Prostate gland (tissue), 2 donors: ENCODE measurements at regions not wholly inside any gene's neighbourhood (a gene's known extent, or its start where the extent isn't known, plus 50 kb on each side); places are given as distances from the start of the nearest gene placed in this dataset.

ENCODE experiments used
- DNase-seq: peaks from one replicate; pipeline ENCODE4 v3.0.0-alpha.2; 2019; ENCODE audit warnings: low spot score
- H3K27ac ChIP-seq, 2 donors: fragments of 200-600 bp; sonication (generic); 2 replicates each; pipeline ENCODE4 v1.5.1; 2017 to 2019
- H3K27me3 ChIP-seq: fragments of 200-600 bp; sonication (generic); replicated peaks from 2 replicates; pipeline ENCODE4 v1.5.1; 2019; ENCODE audit not compliant: insufficient read depth
- H3K36me3 ChIP-seq, 2 donors: fragments of 200-600 bp; sonication (generic); 1 replicate in 1 of 2; 2 replicates in 1 of 2; pipeline versions ENCODE4 v1.5.1 to v1.8.1; 2017 to 2019
- H3K4me1 ChIP-seq: fragments of 200-600 bp; sonication (generic); replicated peaks from 2 replicates; pipeline ENCODE4 v1.5.1; 2019
- H3K4me3 ChIP-seq, 2 donors: fragments of 200-600 bp; sonication (generic); 2 replicates each; pipeline ENCODE4 v1.5.1; 2017 to 2019
- H3K9me3 ChIP-seq: fragments of 200-600 bp; sonication (generic); 2 replicates; pipeline ENCODE4 v1.5.1; 2017
- POLR2A ChIP-seq: fragments of 450-650 bp; IDR thresholded peaks from one replicate; pipeline ENCODE4 v1.6.1; 2016; ENCODE audit warnings: antibody characterized with exemption, mild to moderate bottlenecking
- POLR2AphosphoS5 ChIP-seq: sonication (generic); formaldehyde crosslinking; IDR thresholded peaks from one replicate; pipeline ENCODE4 v1.6.1; 2017; ENCODE audit warnings: antibody characterized with exemption
- WGBS: methylation state at CpG from one replicate; pipeline ENCODE4 v1.1.5; 2018; 5-methylcytosine and 5-hydroxymethylcytosine counted together
- intact Hi-C: fragments of 100-400 bp; cut with DNase I; formaldehyde crosslinking; loops from one replicate; pipeline ENCODE4 v1.14.2; 2022
- TF ChIP-seq, protein P1 (sequence below), 4 experiments: fragments of 200-600 bp in 2 of 4; fragments of 450-650 bp in 2 of 4; sonication (generic) in 2 of 4; IDR thresholded peaks; 1 replicate in 3 of 4; 2 replicates in 1 of 4; pipeline ENCODE4 v1.5.1; 2016 to 2019; ENCODE audit warnings: antibody characterized with exemption in 4 of 4, mild to moderate bottlenecking in 2 of 4, moderate library complexity in 2 of 4

- TF ChIP-seq POLR2AphosphoS5 = no peak
- TF ChIP-seq, protein P1, sequence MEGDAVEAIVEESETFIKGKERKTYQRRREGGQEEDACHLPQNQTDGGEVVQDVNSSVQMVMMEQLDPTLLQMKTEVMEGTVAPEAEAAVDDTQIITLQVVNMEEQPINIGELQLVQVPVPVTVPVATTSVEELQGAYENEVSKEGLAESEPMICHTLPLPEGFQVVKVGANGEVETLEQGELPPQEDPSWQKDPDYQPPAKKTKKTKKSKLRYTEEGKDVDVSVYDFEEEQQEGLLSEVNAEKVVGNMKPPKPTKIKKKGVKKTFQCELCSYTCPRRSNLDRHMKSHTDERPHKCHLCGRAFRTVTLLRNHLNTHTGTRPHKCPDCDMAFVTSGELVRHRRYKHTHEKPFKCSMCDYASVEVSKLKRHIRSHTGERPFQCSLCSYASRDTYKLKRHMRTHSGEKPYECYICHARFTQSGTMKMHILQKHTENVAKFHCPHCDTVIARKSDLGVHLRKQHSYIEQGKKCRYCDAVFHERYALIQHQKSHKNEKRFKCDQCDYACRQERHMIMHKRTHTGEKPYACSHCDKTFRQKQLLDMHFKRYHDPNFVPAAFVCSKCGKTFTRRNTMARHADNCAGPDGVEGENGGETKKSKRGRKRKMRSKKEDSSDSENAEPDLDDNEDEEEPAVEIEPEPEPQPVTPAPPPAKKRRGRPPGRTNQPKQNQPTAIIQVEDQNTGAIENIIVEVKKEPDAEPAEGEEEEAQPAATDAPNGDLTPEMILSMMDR (IDR thresholded peaks at IDR 0.05) = no peak
- no peak for TF ChIP-seq POLR2A
- intact Hi-C loops = no loop called here
- no peaks in the 10 kb centered on the region for H3K4me1 ChIP-seq
- no peak overlapping the region for H3K4me3 ChIP-seq
- no peak overlapping the region for H3K27ac ChIP-seq
- no peaks in the 10 kb centered on the region for H3K9me3 ChIP-seq
- no peak for DNase-seq
- no peaks in the 10 kb centered on the region for H3K36me3 ChIP-seq
- 95% methylated on average over 1 of the region's 1 CpG for WGBS
- H3K27me3 ChIP-seq = no peaks in the 10 kb centered on the region
These were observed 909.2 kb downstream of the NSUN3 start for GRCh38 chr3:94972066-94972465.

GRCh38 chr3:94978084-94978483 lies 915.2 kb downstream of the NSUN3 start:
- H3K4me3 ChIP-seq = no peak overlapping the region
- H3K27ac ChIP-seq = no peak overlapping the region
- DNase-seq = no peak
- no peaks in the 10 kb centered on the region for H3K36me3 ChIP-seq
- TF ChIP-seq POLR2AphosphoS5 = no peak
- TF ChIP-seq, protein P1 (IDR thresholded peaks at IDR 0.05) = no peak
- TF ChIP-seq POLR2A = no peak
- intact Hi-C loops = no loop called here
- H3K4me1 ChIP-seq = peaks cover 2% of the 10 kb centered on the region
- no peaks in the 10 kb centered on the region for H3K27me3 ChIP-seq
- no peaks in the 10 kb centered on the region for H3K9me3 ChIP-seq
- 83% methylated on average over 1 of the region's 1 CpG for WGBS

- Histone ChIP-seq H3K9me3 (no peaks in the 10 kb centered on the region), H3K27me3 (no peaks in the 10 kb centered on the region), H3K4me1 (no peaks in the 10 kb centered on the region), H3K36me3 (no peaks in the 10 kb centered on the region), H3K27ac (no peak overlapping the region), H3K4me3 (no peak overlapping the region)
- DNase-seq = no peak
- intact Hi-C loops = no loop called here
- WGBS = 35% methylated on average over 2 of the region's 2 CpGs
- TF ChIP-seq POLR2A = no peak
- no peak for TF ChIP-seq POLR2AphosphoS5
- TF ChIP-seq, protein P1 (IDR thresholded peaks at IDR 0.05) = no peak
These were observed 922.9 kb downstream of the NSUN3 start for GRCh38 chr3:94985778-94986177.

DNA sequence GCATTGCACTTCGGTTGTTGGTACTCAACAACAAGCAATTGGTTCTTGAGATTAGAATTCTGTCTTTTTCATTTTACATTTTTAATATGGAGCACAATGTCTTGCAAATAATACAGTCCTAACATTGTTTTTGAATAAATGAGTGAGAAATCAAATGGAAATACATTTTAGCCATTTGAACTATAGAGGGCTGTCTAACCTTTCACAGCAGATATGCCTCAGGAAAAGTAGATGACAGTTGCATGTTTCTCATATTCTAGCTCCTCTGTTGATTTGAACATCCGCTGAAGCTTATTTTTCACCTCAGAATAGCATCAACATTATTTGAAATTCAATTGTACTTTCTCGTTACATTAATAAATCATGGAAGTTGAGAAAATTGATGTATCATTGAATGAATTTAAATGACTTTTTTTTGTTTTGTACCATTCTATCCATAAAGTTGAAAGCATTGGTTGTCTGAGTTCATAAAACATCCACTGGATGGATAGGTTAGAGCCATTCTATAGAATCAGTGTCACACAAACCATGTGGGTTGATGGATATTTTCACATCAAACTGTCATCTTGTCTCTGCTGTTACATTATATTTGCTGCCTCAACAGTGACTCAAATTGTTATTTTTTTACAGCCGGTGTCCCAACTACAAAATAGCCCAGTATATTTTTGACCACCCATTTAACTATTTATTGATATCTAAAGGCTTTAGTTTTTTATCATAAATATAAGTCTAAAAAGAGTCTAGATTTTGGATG lies 928.3 kb downstream of the NSUN3 start:
- Histone ChIP-seq H3K4me1 (no peaks in the 10 kb centered on the region), H3K36me3 (no peaks in the 10 kb centered on the region), H3K27me3 (no peaks in the 10 kb centered on the region), H3K4me3 (no peak overlapping the region), H3K9me3 (no peaks in the 10 kb centered on the region), H3K27ac (no peak overlapping the region)
- TF ChIP-seq POLR2A (no peak), POLR2AphosphoS5 (no peak)
- TF ChIP-seq, protein P1 (IDR thresholded peaks at IDR 0.05) = no peak
- intact Hi-C loops = no loop called here
- 88% methylated on average over 4 of the region's 4 CpGs for WGBS
- no peak for DNase-seq

- Histone ChIP-seq H3K36me3 (no peaks in the 10 kb centered on the region), H3K4me1 (no peaks in the 10 kb centered on the region), H3K9me3 (no peaks in the 10 kb centered on the region), H3K27ac (no peak overlapping the region), H3K4me3 (no peak overlapping the region), H3K27me3 (no peaks in the 10 kb centered on the region)
- DNase-seq = no peak
- intact Hi-C loops = no loop called here
- no peak for TF ChIP-seq POLR2AphosphoS5
- TF ChIP-seq, protein P1 (IDR thresholded peaks at IDR 0.05) = no peak
- no peak for TF ChIP-seq POLR2A
- WGBS = 81% methylated on average over 3 of the region's 3 CpGs
These were observed 933.9 kb downstream of the NSUN3 start for GRCh38 chr3:94996743-94997142.
